ENCODE measurements at regions not wholly inside any gene's neighbourhood (a gene's known extent, or its start where the extent isn't known, plus 50 kb on each side); places are given as distances from the start of the nearest gene placed in this dataset.
"Not testable (repeated sequence)": the region's sequence is repeated elsewhere in the genome, so short reads cannot be mapped to it uniquely, and the experiment has no call there.

DNA sequence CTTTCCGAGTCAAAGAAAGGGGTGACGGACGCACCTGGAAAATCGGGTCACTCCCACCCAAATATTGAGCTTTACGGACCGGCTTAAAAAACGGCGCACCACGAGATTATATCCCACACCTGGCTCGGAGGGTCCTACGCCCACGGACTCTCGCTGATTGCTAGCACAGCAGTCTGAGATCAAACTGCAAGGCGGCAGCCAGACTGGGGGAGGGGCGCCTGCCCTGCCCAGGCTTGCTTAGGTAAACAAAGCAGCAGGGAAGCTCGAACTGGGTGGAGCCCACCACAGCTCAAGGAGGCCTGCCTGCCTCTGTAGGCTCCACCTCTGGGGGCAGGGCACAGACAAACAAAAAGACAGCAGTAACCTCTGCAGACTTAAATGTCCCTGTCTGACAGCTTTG, 1416.9 kb downstream of the SLITRK5 start:
- not testable (repeated sequence) for TF ChIP-seq CTCF, POLR2AphosphoS5, POLR2A (IDR thresholded peaks at IDR 0.05)
